Mesenchymal stem cell (in vitro differentiated cells and primary cell): ENCODE measurements at regions not wholly inside any gene's neighbourhood (a gene's known extent, or its start where the extent isn't known, plus 50 kb on each side); places are given as distances from the start of the nearest gene placed in this dataset.

Experiments used
- DNase-seq: peaks from one replicate; pipeline ENCODE4 v3.0.0-alpha.2; 2013
- H2AFZ ChIP-seq: one replicate; pipeline ENCODE4 v1.6.1; 2013; ENCODE audit warnings: low read depth, mild to moderate bottlenecking, control low read depth, inconsistent platforms, low read length, moderate library complexity
- H2AK5ac ChIP-seq: 2 replicates; pipeline ENCODE4 v1.6.1; 2013; ENCODE audit warnings: low read length, moderate library complexity, mild to moderate bottlenecking, inconsistent platforms; ENCODE audit not compliant: severe bottlenecking
- H2BK120ac ChIP-seq: one replicate; pipeline ENCODE4 v1.6.1; 2013; ENCODE audit warnings: low read depth, mild to moderate bottlenecking, inconsistent platforms, low read length, moderate library complexity
- H2BK12ac ChIP-seq, 2 experiments: one replicate each; pipeline ENCODE4 v1.6.1; 2013; ENCODE audit warnings: inconsistent platforms in 2 of 2, low read length in 2 of 2, mild to moderate bottlenecking in 2 of 2, moderate library complexity in 2 of 2, control low read depth in 1 of 2
- H2BK15ac ChIP-seq: one replicate; pipeline ENCODE4 v1.6.1; 2013; ENCODE audit warnings: mild to moderate bottlenecking, low read depth, inconsistent platforms; ENCODE audit not compliant: poor library complexity, severe bottlenecking
- H2BK5ac ChIP-seq: 2 replicates; pipeline ENCODE4 v1.6.1; 2013; ENCODE audit warnings: low read depth, mild to moderate bottlenecking, low read length, control low read depth, inconsistent platforms; ENCODE audit not compliant: poor library complexity, severe bottlenecking
- H3K14ac ChIP-seq, 2 experiments: one replicate each; pipeline ENCODE4 v1.6.1; 2013; ENCODE audit warnings: inconsistent platforms in 2 of 2, low read length in 2 of 2, control low read depth in 1 of 2, mild to moderate bottlenecking in 1 of 2, moderate library complexity in 1 of 2
- H3K18ac ChIP-seq, 2 experiments: one replicate each; pipeline ENCODE4 v1.6.1; 2013; ENCODE audit warnings: inconsistent platforms in 2 of 2, low read length in 2 of 2, control low read depth in 1 of 2, low read depth in 1 of 2, mild to moderate bottlenecking in 1 of 2
- H3K23ac ChIP-seq, 2 experiments: one replicate each; pipeline ENCODE4 v1.6.1; 2013; ENCODE audit warnings: inconsistent platforms in 2 of 2, low read length in 2 of 2, mild to moderate bottlenecking in 2 of 2, moderate library complexity in 2 of 2, control low read depth in 1 of 2
- H3K27ac ChIP-seq: 2 replicates; pipeline ENCODE4 v1.5.1; 2013; ENCODE audit warnings: mild to moderate bottlenecking, moderate library complexity, low read length, control low read depth, inconsistent platforms; ENCODE audit not compliant: poor library complexity, severe bottlenecking
- H3K27me3 ChIP-seq, 2 experiments: 2 replicates each; pipeline versions ENCODE4 v1.6.1 to v1.7.0; 2013; ENCODE audit warnings: low read length in 2 of 2, mild to moderate bottlenecking in 2 of 2, moderate library complexity in 2 of 2, control low read depth in 1 of 2, inconsistent platforms in 1 of 2; ENCODE audit not compliant: control insufficient read depth in 1 of 2, insufficient read depth in 1 of 2
- H3K36me3 ChIP-seq, 2 experiments: 2 replicates each; pipeline versions ENCODE4 v1.6.1 to v1.7.0; 2013; ENCODE audit warnings: low read length in 2 of 2, control low read depth in 1 of 2, inconsistent platforms in 1 of 2, low read depth in 1 of 2, mild to moderate bottlenecking in 1 of 2; ENCODE audit not compliant: insufficient read depth in 2 of 2, control insufficient read depth in 1 of 2
- H3K4ac ChIP-seq, 2 experiments: one replicate each; pipeline ENCODE4 v1.6.1; 2013; ENCODE audit warnings: inconsistent platforms in 2 of 2, low read length in 2 of 2, mild to moderate bottlenecking in 2 of 2, moderate library complexity in 2 of 2, control low read depth in 1 of 2, low read depth in 1 of 2
- H3K4me1 ChIP-seq: 2 replicates; pipeline ENCODE4 v1.6.1; 2013; ENCODE audit warnings: low read depth, low read length, control low read depth; ENCODE audit not compliant: control insufficient read depth, insufficient read depth
- H3K4me2 ChIP-seq: 2 replicates; pipeline ENCODE4 v1.6.1; 2013; ENCODE audit warnings: low read length, mild to moderate bottlenecking, inconsistent platforms; ENCODE audit not compliant: poor library complexity, severe bottlenecking
- H3K4me3 ChIP-seq, 2 experiments: 2 replicates each; pipeline versions ENCODE4 v1.5.1 to v1.7.0; 2013; ENCODE audit warnings: low read length in 2 of 2, mild to moderate bottlenecking in 2 of 2, control low read depth in 1 of 2, low read depth in 1 of 2; ENCODE audit not compliant: insufficient read depth in 1 of 2
- H3K79me1 ChIP-seq: replicated peaks from 2 replicates; pipeline ENCODE4 v1.6.1; 2013; ENCODE audit warnings: mild to moderate bottlenecking, control low read depth, low read length, inconsistent platforms; ENCODE audit not compliant: poor library complexity, severe bottlenecking
- H3K9ac ChIP-seq: 2 replicates; pipeline ENCODE4 v1.7.0; 2013; ENCODE audit warnings: mild to moderate bottlenecking, low read length, moderate library complexity
- H3K9me3 ChIP-seq: 2 replicates; pipeline ENCODE4 v1.7.0; 2013; ENCODE audit warnings: mild to moderate bottlenecking, low read length; ENCODE audit not compliant: control insufficient read depth
- H4K8ac ChIP-seq: one replicate; pipeline ENCODE4 v1.6.1; 2013; ENCODE audit warnings: inconsistent platforms, mild to moderate bottlenecking, low read length, moderate library complexity
- H4K91ac ChIP-seq: one replicate; pipeline ENCODE4 v1.6.1; 2013; ENCODE audit warnings: mild to moderate bottlenecking, low read length, inconsistent platforms
- WGBS: methylation state at CpG from one replicate; pipeline ENCODE4 v1.1.7; 2013; ENCODE audit warnings: mixed read lengths; 5-methylcytosine and 5-hydroxymethylcytosine counted together

GRCh38 chr19:57037556-57037955, 82.2 kb upstream of the USP29 start:
- Histone ChIP-seq H3K9ac (no peak overlapping the region), H2BK12ac (no peak overlapping the region), H3K27ac (no peak overlapping the region), H3K4ac (no peak overlapping the region), H3K9me3 (peaks cover 54% of the 10 kb centered on the region), H3K79me1 (no peaks in the 10 kb centered on the region), H2BK120ac (no peak overlapping the region), H2BK15ac (no peak overlapping the region), H3K36me3 (no peaks in the 10 kb centered on the region), H2BK5ac (no peak overlapping the region), H3K4me2 (no peak overlapping the region), H3K4me3 (no peak overlapping the region), H3K27me3 (no peaks in the 10 kb centered on the region), H4K91ac (no peak overlapping the region), H2AFZ (no peak overlapping the region), H4K8ac (no peak overlapping the region), H3K18ac (no peak overlapping the region), H2AK5ac (no peak overlapping the region), H3K14ac (no peak overlapping the region), H3K23ac (no peak overlapping the region), H3K4me1 (no peaks in the 10 kb centered on the region)
- no peak for DNase-seq
- WGBS: 12% methylated on average over 2 of the region's 4 CpGs

DNA sequence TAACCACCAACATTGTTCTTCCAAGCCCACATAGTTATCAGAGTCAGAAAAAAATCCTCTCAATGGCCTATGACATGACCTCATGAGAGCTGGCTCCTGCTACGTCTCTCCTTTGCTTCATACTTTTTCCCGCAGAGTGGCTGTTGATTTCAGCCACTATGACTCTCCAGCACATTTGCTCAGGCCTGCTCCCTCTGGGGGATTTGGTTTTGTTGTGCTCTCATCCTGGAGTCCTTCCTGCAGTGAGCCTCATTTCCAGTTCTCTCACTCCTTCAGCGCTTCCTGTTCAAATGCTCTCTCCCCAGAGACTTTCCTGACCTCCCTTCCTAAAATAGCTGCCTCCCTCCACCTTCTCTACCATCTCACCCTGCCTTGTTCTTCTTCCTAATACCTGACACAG, 72.0 kb upstream of the USP29 start:
- Histone ChIP-seq H3K27me3 (no peaks in the 10 kb centered on the region), H3K9ac (no peak overlapping the region), H4K8ac (no peak overlapping the region), H3K4ac (no peak overlapping the region), H2BK5ac (no peak overlapping the region), H2BK12ac (no peak overlapping the region), H3K9me3 (peaks cover 47% of the 10 kb centered on the region), H3K79me1 (no peaks in the 10 kb centered on the region), H2BK120ac (no peak overlapping the region), H3K14ac (no peak overlapping the region), H3K27ac (no peak overlapping the region), H2AK5ac (no peak overlapping the region), H2BK15ac (no peak overlapping the region), H3K4me2 (no peak overlapping the region), H3K4me1 (no peaks in the 10 kb centered on the region), H2AFZ (no peak overlapping the region), H4K91ac (no peak overlapping the region), H3K23ac (no peak overlapping the region), H3K36me3 (no peaks in the 10 kb centered on the region), H3K18ac (no peak overlapping the region), H3K4me3 (no peak overlapping the region)
- DNase-seq: no peak
- 66% methylated on average over 3 of the region's 3 CpGs for WGBS

DNA sequence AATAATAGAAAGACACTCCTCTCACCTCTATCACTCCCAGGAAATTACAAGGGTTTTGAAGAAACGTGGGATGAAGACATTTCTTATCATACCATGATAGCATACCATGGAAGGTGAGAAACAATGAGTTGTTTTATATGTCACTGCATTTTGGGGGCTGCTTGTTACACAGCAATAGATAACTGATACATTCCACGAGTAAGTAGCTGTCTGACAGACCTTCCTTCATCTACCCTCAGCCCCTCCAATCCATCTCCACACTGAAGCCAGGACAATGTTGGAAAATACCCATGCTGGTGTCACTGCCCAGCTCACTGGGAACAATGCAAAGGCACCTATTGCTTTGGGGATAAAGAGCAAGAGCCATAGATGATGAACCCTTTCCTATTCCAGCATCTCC, 68.9 kb upstream of the USP29 start:
- H3K27ac ChIP-seq: no peak overlapping the region
- H4K91ac ChIP-seq: no peak overlapping the region
- H3K36me3 ChIP-seq: no peaks in the 10 kb centered on the region
- no peaks in the 10 kb centered on the region for H3K27me3 ChIP-seq
- no peak overlapping the region for H3K14ac ChIP-seq
- H2AK5ac ChIP-seq: no peak overlapping the region
- H3K4me3 ChIP-seq: no peak overlapping the region
- H3K9me3 ChIP-seq: peaks cover 49% of the 10 kb centered on the region
- no peak overlapping the region for H2BK120ac ChIP-seq
- no peak overlapping the region for H2BK12ac ChIP-seq
- H4K8ac ChIP-seq: no peak overlapping the region
- no peak for DNase-seq
- H2BK5ac ChIP-seq: no peak overlapping the region
- no peak overlapping the region for H3K4me2 ChIP-seq
- H2AFZ ChIP-seq: no peak overlapping the region
- no peaks in the 10 kb centered on the region for H3K4me1 ChIP-seq
- H2BK15ac ChIP-seq: no peak overlapping the region
- WGBS: 0% methylated on average over 1 of the region's 2 CpGs
- H3K79me1 ChIP-seq: no peaks in the 10 kb centered on the region
- no peak overlapping the region for H3K23ac ChIP-seq
- no peak overlapping the region for H3K18ac ChIP-seq
- no peak overlapping the region for H3K4ac ChIP-seq
- H3K9ac ChIP-seq: no peak overlapping the region

- H3K36me3 ChIP-seq: no peaks in the 10 kb centered on the region
- no peak overlapping the region for H2AFZ ChIP-seq
- no peak overlapping the region for H4K91ac ChIP-seq
- no peak overlapping the region for H2BK15ac ChIP-seq
- no peak overlapping the region for H3K4me3 ChIP-seq
- DNase-seq: no peak
- no peak overlapping the region for H2AK5ac ChIP-seq
- no peak overlapping the region for H2BK120ac ChIP-seq
- no peak overlapping the region for H3K27ac ChIP-seq
- no peaks in the 10 kb centered on the region for H3K27me3 ChIP-seq
- H3K79me1 ChIP-seq: no peaks in the 10 kb centered on the region
- no peak overlapping the region for H3K23ac ChIP-seq
- no peak overlapping the region for H3K9ac ChIP-seq
- H3K14ac ChIP-seq: no peak overlapping the region
- H3K4me1 ChIP-seq: no peaks in the 10 kb centered on the region
- no peak overlapping the region for H4K8ac ChIP-seq
- 23% methylated on average over 3 of the region's 3 CpGs for WGBS
- H3K9me3 ChIP-seq: peaks cover 44% of the 10 kb centered on the region
- no peak overlapping the region for H3K4me2 ChIP-seq
- H3K18ac ChIP-seq: no peak overlapping the region
- H2BK12ac ChIP-seq: no peak overlapping the region
- H3K4ac ChIP-seq: no peak overlapping the region
- no peak overlapping the region for H2BK5ac ChIP-seq
Measured at GRCh38 chr19:57052081-57052480, 67.7 kb upstream of the USP29 start.
